ENCODE measurements at regions not wholly inside any gene's neighbourhood (a gene's known extent, or its start where the extent isn't known, plus 50 kb on each side); places are given as distances from the start of the nearest gene placed in this dataset.

GRCh38 chr7:142356166-142356565, 98.3 kb upstream of the PRSS58 start:
- H3K9ac ChIP-seq (ENCODE audit: low read depth, low read length, poor library complexity, severe bottlenecking): peak overlapping the region; percentile 87
- peaks cover 44% of the 10 kb centered on the region for H3K79me2 ChIP-seq (ENCODE audit: insufficient read depth, low read length)
- peaks cover 77% of the 10 kb centered on the region for H3K4me1 ChIP-seq (ENCODE audit: insufficient read depth, low read length, poor library complexity, severe bottlenecking)
- H3K4me2 ChIP-seq (ENCODE audit: low read depth, low read length, poor library complexity, severe bottlenecking): peak overlapping the region; percentile 80
- no peaks in the 10 kb centered on the region for H3K36me3 ChIP-seq (ENCODE audit: insufficient read depth, low read length)
- no peaks in the 10 kb centered on the region for H4K20me1 ChIP-seq (ENCODE audit: insufficient read depth, low read length, poor library complexity, severe bottlenecking)
- H2AFZ ChIP-seq (ENCODE audit: low read length): no peak overlapping the region
- H3K9me3 ChIP-seq (ENCODE audit: insufficient read depth, low read depth, low read length): no peaks in the 10 kb centered on the region
- H3K4me3 ChIP-seq (ENCODE audit: low read length, poor library complexity, severe bottlenecking): no peak overlapping the region
- no peaks in the 10 kb centered on the region for H3K9me2 ChIP-seq (replicated peaks; ENCODE audit: low read depth, low read length)
- H3K27me3 ChIP-seq (ENCODE audit: insufficient read depth, low read length, poor library complexity, severe bottlenecking): no peaks in the 10 kb centered on the region
- H3F3A ChIP-seq (ENCODE audit: low read depth): peaks cover 5% of the 10 kb centered on the region; the same call in 1 of the 2 replicates
- no peak for TF ChIP-seq CTCF (conservative IDR thresholded peaks at IDR 0.05; ENCODE audit: low read length)
- no peak for TF ChIP-seq EZH2phosphoT487 (IDR thresholded peaks at IDR 0.05; ENCODE audit: borderline replicate concordance)

- H3K4me1 ChIP-seq (ENCODE audit: insufficient read depth, low read length, poor library complexity, severe bottlenecking): peaks cover 71% of the 10 kb centered on the region
- peak overlapping the region; percentile 80 for H3K4me2 ChIP-seq (ENCODE audit: low read depth, low read length, poor library complexity, severe bottlenecking)
- no peaks in the 10 kb centered on the region for H4K20me1 ChIP-seq (ENCODE audit: insufficient read depth, low read length, poor library complexity, severe bottlenecking)
Measured at GRCh38 chr7:142355328-142355727, 97.5 kb upstream of the PRSS58 start.

GRCh38 chr7:142353147-142354060, 95.5 kb upstream of the PRSS58 start:
- no peak for TF ChIP-seq CTCF (conservative IDR thresholded peaks at IDR 0.05; ENCODE audit: low read length)
- TF ChIP-seq EZH2phosphoT487 (IDR thresholded peaks at IDR 0.05; ENCODE audit: borderline replicate concordance): no peak
- peak overlapping the region; percentile 80 for H3K4me2 ChIP-seq (ENCODE audit: low read depth, low read length, poor library complexity, severe bottlenecking)
- no peaks in the 10 kb centered on the region for H3K36me3 ChIP-seq (ENCODE audit: insufficient read depth, low read length)

More at GRCh38 chr7:142355328-142355727, 97.5 kb upstream of the PRSS58 start:
- H3K9me2 ChIP-seq (replicated peaks; ENCODE audit: low read depth, low read length): no peaks in the 10 kb centered on the region
- no peaks in the 10 kb centered on the region for H3K27me3 ChIP-seq (ENCODE audit: insufficient read depth, low read length, poor library complexity, severe bottlenecking)
- peaks cover 5% of the 10 kb centered on the region; the same call in 1 of the 2 replicates for H3F3A ChIP-seq (ENCODE audit: low read depth)
- no peaks in the 10 kb centered on the region for H3K9me3 ChIP-seq (ENCODE audit: insufficient read depth, low read depth, low read length)
- peaks cover 44% of the 10 kb centered on the region for H3K79me2 ChIP-seq (ENCODE audit: insufficient read depth, low read length)
- no peaks in the 10 kb centered on the region for H3K36me3 ChIP-seq (ENCODE audit: insufficient read depth, low read length)
- TF ChIP-seq EZH2phosphoT487 (IDR thresholded peaks at IDR 0.05; ENCODE audit: borderline replicate concordance) (no peak), CTCF (conservative IDR thresholded peaks at IDR 0.05; ENCODE audit: low read length) (no peak)
- peak overlapping the region; percentile 77 for H3K4me3 ChIP-seq (ENCODE audit: low read length, poor library complexity, severe bottlenecking)
- no peak overlapping the region for H2AFZ ChIP-seq (ENCODE audit: low read length)
- H3K9ac ChIP-seq (ENCODE audit: low read depth, low read length, poor library complexity, severe bottlenecking): peak overlapping the region; percentile 87

More at GRCh38 chr7:142353147-142354060, 95.5 kb upstream of the PRSS58 start:
- Histone ChIP-seq H3K9ac (ENCODE audit: low read depth, low read length, poor library complexity, severe bottlenecking) (peak overlapping the region; percentile 87), H3K9me2 (replicated peaks; ENCODE audit: low read depth, low read length) (no peaks in the 10 kb centered on the region), H2AFZ (ENCODE audit: low read length) (no peak overlapping the region), H3K9me3 (ENCODE audit: insufficient read depth, low read depth, low read length) (no peaks in the 10 kb centered on the region), H3K27me3 (ENCODE audit: insufficient read depth, low read length, poor library complexity, severe bottlenecking) (no peaks in the 10 kb centered on the region), H3K4me3 (ENCODE audit: low read length, poor library complexity, severe bottlenecking) (peak overlapping the region; percentile 77), H4K20me1 (ENCODE audit: insufficient read depth, low read length, poor library complexity, severe bottlenecking) (no peaks in the 10 kb centered on the region), H3K4me1 (ENCODE audit: insufficient read depth, low read length, poor library complexity, severe bottlenecking) (peaks cover 52% of the 10 kb centered on the region), H3F3A (ENCODE audit: low read depth) (peaks cover 5% of the 10 kb centered on the region; the same call in 1 of the 2 replicates), H3K79me2 (ENCODE audit: insufficient read depth, low read length) (peaks cover 44% of the 10 kb centered on the region)

Data from Loucy (cell line).